DOHH2 (cell line): ENCODE measurements at regions not wholly inside any gene's neighbourhood (a gene's known extent, or its start where the extent isn't known, plus 50 kb on each side); places are given as distances from the start of the nearest gene placed in this dataset.

ENCODE experiments used
- EZH2phosphoT487 ChIP-seq: fragments of 200-600 bp; sonication (generic); IDR thresholded peaks from 2 replicates; pipeline ENCODE4 v1.6.1; 2017; ENCODE audit warnings: borderline replicate concordance, mild to moderate bottlenecking, antibody characterized with exemption, low read length, moderate library complexity, mixed read lengths
- TF ChIP-seq, protein P1 (sequence below): fragments of 200-600 bp; sonication (generic); IDR thresholded peaks from one replicate; pipeline ENCODE4 v1.5.1; 2014; ENCODE audit warnings: antibody characterized with exemption, mild to moderate bottlenecking, low read depth, low read length; ENCODE audit not compliant: poor library complexity, severe bottlenecking

GRCh38 chr10:63058236-63058635 lies 74.9 kb upstream of the NRBF2 start:
- TF ChIP-seq, protein P1, sequence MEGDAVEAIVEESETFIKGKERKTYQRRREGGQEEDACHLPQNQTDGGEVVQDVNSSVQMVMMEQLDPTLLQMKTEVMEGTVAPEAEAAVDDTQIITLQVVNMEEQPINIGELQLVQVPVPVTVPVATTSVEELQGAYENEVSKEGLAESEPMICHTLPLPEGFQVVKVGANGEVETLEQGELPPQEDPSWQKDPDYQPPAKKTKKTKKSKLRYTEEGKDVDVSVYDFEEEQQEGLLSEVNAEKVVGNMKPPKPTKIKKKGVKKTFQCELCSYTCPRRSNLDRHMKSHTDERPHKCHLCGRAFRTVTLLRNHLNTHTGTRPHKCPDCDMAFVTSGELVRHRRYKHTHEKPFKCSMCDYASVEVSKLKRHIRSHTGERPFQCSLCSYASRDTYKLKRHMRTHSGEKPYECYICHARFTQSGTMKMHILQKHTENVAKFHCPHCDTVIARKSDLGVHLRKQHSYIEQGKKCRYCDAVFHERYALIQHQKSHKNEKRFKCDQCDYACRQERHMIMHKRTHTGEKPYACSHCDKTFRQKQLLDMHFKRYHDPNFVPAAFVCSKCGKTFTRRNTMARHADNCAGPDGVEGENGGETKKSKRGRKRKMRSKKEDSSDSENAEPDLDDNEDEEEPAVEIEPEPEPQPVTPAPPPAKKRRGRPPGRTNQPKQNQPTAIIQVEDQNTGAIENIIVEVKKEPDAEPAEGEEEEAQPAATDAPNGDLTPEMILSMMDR, result no peak
- TF ChIP-seq EZH2phosphoT487, result no peak
